GM23338 (cell line): ENCODE measurements at regions not wholly inside any gene's neighbourhood (a gene's known extent, or its start where the extent isn't known, plus 50 kb on each side); places are given as distances from the start of the nearest gene placed in this dataset.

Experiments
- CREB1 ChIP-seq: fragments of 250-450 bp; sonication (Bioruptor Pico); IDR thresholded peaks from 2 replicates; pipeline ENCODE4 v1.5.0; 2020; ENCODE audit warnings: low read depth, mild to moderate bottlenecking, moderate library complexity
- CTCF ChIP-seq, 2 experiments: fragments of 200-600 bp in 1 of 2; sonication (generic) in 1 of 2; conservative IDR thresholded peaks; 2 replicates each; pipeline versions ENCODE4 v1.5.1 to v1.6.1; 2016 to 2017; ENCODE audit warnings: antibody characterized with exemption in 2 of 2, low read depth in 2 of 2, mild to moderate bottlenecking in 2 of 2, moderate library complexity in 1 of 2
- EZH2 ChIP-seq: fragments of 200-600 bp; sonication (generic); IDR thresholded peaks from one replicate; pipeline ENCODE4 v1.8.0; 2017; ENCODE audit warnings: antibody characterized with exemption, mild to moderate bottlenecking, low read depth; ENCODE audit not compliant: unreplicated experiment
- EZH2phosphoT487 ChIP-seq: fragments of 200-600 bp; sonication (generic); IDR thresholded peaks from one replicate; pipeline ENCODE4 v1.8.1; 2018; ENCODE audit warnings: antibody characterized with exemption; ENCODE audit not compliant: unreplicated experiment
- JUNB ChIP-seq: IDR thresholded peaks from one replicate; pipeline ENCODE4 v1.6.1; 2016; ENCODE audit warnings: antibody characterized with exemption; ENCODE audit not compliant: unreplicated experiment
- NANOG ChIP-seq: IDR thresholded peaks from 2 replicates; pipeline ENCODE4 v1.6.1; 2016; ENCODE audit warnings: antibody characterized with exemption, borderline replicate concordance
- POLR2AphosphoS5 ChIP-seq: IDR thresholded peaks from 2 replicates; pipeline ENCODE4 v1.6.1; 2016; ENCODE audit warnings: antibody characterized with exemption, low read depth
- REST ChIP-seq: IDR thresholded peaks from one replicate; pipeline ENCODE4 v1.6.1; 2018; ENCODE audit warnings: antibody characterized with exemption; ENCODE audit not compliant: unreplicated experiment
- ZNF114 ChIP-seq: fragments of 250-450 bp; sonication (Bioruptor Pico); IDR thresholded peaks from 2 replicates; pipeline ENCODE4 v1.5.0; 2020; ENCODE audit warnings: mild to moderate bottlenecking, moderate library complexity

- TF ChIP-seq CTCF (conservative IDR thresholded peaks at IDR 0.05; ENCODE audit: low read depth in 2 of 2) = no peak
- no peak for TF ChIP-seq EZH2phosphoT487
- no peak for TF ChIP-seq POLR2AphosphoS5
- no peak for TF ChIP-seq EZH2
- no peak for TF ChIP-seq JUNB
- TF ChIP-seq CREB1 (CRISPR knock-in tag) = no peak
- TF ChIP-seq REST = no peak
- TF ChIP-seq NANOG = no peak
- no peak for TF ChIP-seq ZNF114 (CRISPR knock-in tag)
These were observed 137.3 kb upstream of the HNRNPA3 start for GRCh38 chr2:177075254-177075653.
